Prostate gland (tissue), 2 donors: ENCODE measurements at regions not wholly inside any gene's neighbourhood (a gene's known extent, or its start where the extent isn't known, plus 50 kb on each side); places are given as distances from the start of the nearest gene placed in this dataset.

Experiments used
- POLR2A ChIP-seq: fragments of 450-650 bp; IDR thresholded peaks from one replicate; pipeline ENCODE4 v1.6.1; 2016; ENCODE audit warnings: antibody characterized with exemption, mild to moderate bottlenecking
- TF ChIP-seq, protein P1 (sequence below), 4 experiments: fragments of 200-600 bp in 2 of 4; fragments of 450-650 bp in 2 of 4; sonication (generic) in 2 of 4; IDR thresholded peaks; 1 replicate in 3 of 4; 2 replicates in 1 of 4; pipeline ENCODE4 v1.5.1; 2016 to 2019; ENCODE audit warnings: antibody characterized with exemption in 4 of 4, mild to moderate bottlenecking in 2 of 4, moderate library complexity in 2 of 4

DNA sequence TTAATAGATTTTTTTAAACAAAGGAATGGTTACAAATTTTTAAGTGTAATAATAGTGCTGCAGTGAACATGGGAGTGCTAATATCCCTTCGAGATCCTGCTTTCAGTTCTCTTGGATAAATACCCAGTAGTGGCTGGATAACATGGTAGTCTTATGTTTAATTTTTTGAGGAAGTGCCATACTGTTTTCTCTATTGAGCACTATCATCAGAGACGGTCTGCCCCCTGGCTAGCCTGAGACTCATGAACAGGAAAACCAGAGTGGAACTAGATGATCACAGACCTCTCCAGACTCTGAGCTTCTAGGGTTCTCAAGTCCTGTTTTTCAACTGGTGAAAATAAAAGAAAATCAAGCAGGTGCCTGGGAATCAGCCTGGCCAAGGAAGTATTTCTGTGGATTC, 97.3 kb upstream of the MARK1 start:
- TF ChIP-seq, protein P1, sequence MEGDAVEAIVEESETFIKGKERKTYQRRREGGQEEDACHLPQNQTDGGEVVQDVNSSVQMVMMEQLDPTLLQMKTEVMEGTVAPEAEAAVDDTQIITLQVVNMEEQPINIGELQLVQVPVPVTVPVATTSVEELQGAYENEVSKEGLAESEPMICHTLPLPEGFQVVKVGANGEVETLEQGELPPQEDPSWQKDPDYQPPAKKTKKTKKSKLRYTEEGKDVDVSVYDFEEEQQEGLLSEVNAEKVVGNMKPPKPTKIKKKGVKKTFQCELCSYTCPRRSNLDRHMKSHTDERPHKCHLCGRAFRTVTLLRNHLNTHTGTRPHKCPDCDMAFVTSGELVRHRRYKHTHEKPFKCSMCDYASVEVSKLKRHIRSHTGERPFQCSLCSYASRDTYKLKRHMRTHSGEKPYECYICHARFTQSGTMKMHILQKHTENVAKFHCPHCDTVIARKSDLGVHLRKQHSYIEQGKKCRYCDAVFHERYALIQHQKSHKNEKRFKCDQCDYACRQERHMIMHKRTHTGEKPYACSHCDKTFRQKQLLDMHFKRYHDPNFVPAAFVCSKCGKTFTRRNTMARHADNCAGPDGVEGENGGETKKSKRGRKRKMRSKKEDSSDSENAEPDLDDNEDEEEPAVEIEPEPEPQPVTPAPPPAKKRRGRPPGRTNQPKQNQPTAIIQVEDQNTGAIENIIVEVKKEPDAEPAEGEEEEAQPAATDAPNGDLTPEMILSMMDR (IDR thresholded peaks at IDR 0.05): no peak
- no peak for TF ChIP-seq POLR2A
